ENCODE measurements at regions not wholly inside any gene's neighbourhood (a gene's known extent, or its start where the extent isn't known, plus 50 kb on each side); places are given as distances from the start of the nearest gene placed in this dataset.

GRCh38 chr18:22024924-22025323 is 144.5 kb upstream of the GATA6 start:
- Histone ChIP-seq H3K4me3 (no peak overlapping the region), H3K4me1 (no peaks in the 10 kb centered on the region), H3K27ac (no peak overlapping the region), H3K27me3 (no peaks in the 10 kb centered on the region), H3K36me3 (no peaks in the 10 kb centered on the region), H3K9me3 (no peaks in the 10 kb centered on the region)
- TF ChIP-seq POLR2AphosphoS5 (IDR thresholded peaks at IDR 0.05): no peak
- no peak for TF ChIP-seq EP300 (IDR thresholded peaks at IDR 0.05)
- TF ChIP-seq POLR2A (IDR thresholded peaks at IDR 0.05): no peak
- TF ChIP-seq CTCF (IDR thresholded peaks at IDR 0.05): no peak
- no peak for DNase-seq
- WGBS, 2 donors: 94 to 95% methylated on average over 3 of the region's 3 CpGs
- intact Hi-C loops (cut with DNase I): no loop called here

GRCh38 chr18:22026362-22026761 is 143.0 kb upstream of the GATA6 start:
- Histone ChIP-seq H3K27ac (no peak overlapping the region), H3K4me1 (no peaks in the 10 kb centered on the region), H3K4me3 (no peak overlapping the region), H3K36me3 (no peaks in the 10 kb centered on the region), H3K9me3 (no peaks in the 10 kb centered on the region), H3K27me3 (no peaks in the 10 kb centered on the region)
- 92 to 93% methylated on average over 9 of the region's 9 CpGs for WGBS, 2 donors
- TF ChIP-seq CTCF (IDR thresholded peaks at IDR 0.05): no peak
- TF ChIP-seq POLR2A (IDR thresholded peaks at IDR 0.05): no peak
- TF ChIP-seq EP300 (IDR thresholded peaks at IDR 0.05): no peak
- no peak for TF ChIP-seq POLR2AphosphoS5 (IDR thresholded peaks at IDR 0.05)
- intact Hi-C loops (cut with DNase I): no loop called here
- DNase-seq: no peak

GRCh38 chr18:22026889-22027288 is 142.5 kb upstream of the GATA6 start:
- H3K27ac ChIP-seq: no peak overlapping the region
- no peak overlapping the region for H3K4me3 ChIP-seq
- no peaks in the 10 kb centered on the region for H3K9me3 ChIP-seq
- TF ChIP-seq CTCF (IDR thresholded peaks at IDR 0.05): no peak
- TF ChIP-seq EP300 (IDR thresholded peaks at IDR 0.05): no peak
- no peak for TF ChIP-seq POLR2AphosphoS5 (IDR thresholded peaks at IDR 0.05)
- TF ChIP-seq POLR2A (IDR thresholded peaks at IDR 0.05): no peak
- H3K4me1 ChIP-seq: no peaks in the 10 kb centered on the region
- H3K27me3 ChIP-seq: no peaks in the 10 kb centered on the region
- DNase-seq: no peak
- H3K36me3 ChIP-seq: no peaks in the 10 kb centered on the region
- WGBS, 2 donors: 76 to 77% methylated on average over 6 of the region's 6 CpGs
- intact Hi-C loops (cut with DNase I): no loop called here

- H3K36me3 ChIP-seq: no peaks in the 10 kb centered on the region
- DNase-seq: no peak
- no peak for TF ChIP-seq POLR2AphosphoS5 (IDR thresholded peaks at IDR 0.05)
- no peak for TF ChIP-seq EP300 (IDR thresholded peaks at IDR 0.05)
- no peak for TF ChIP-seq CTCF (IDR thresholded peaks at IDR 0.05)
- intact Hi-C loops (cut with DNase I): no loop called here
- H3K27ac ChIP-seq: no peak overlapping the region
- no peaks in the 10 kb centered on the region for H3K9me3 ChIP-seq
- no peaks in the 10 kb centered on the region for H3K4me1 ChIP-seq
- H3K27me3 ChIP-seq: no peaks in the 10 kb centered on the region
- H3K4me3 ChIP-seq: no peak overlapping the region
- WGBS, 2 donors: 48 to 71% methylated on average over 6 of the region's 6 CpGs
Observed at GRCh38 chr18:22031611-22032010, 137.8 kb upstream of the GATA6 start.

GRCh38 chr18:22032392-22032961 is 136.9 kb upstream of the GATA6 start:
- no peaks in the 10 kb centered on the region for H3K4me1 ChIP-seq
- H3K4me3 ChIP-seq: no peak overlapping the region
- H3K36me3 ChIP-seq: no peaks in the 10 kb centered on the region
- DNase-seq: no peak
- 36 to 69% methylated on average over 4 of the region's 4 CpGs for WGBS, 2 donors
- no peaks in the 10 kb centered on the region for H3K9me3 ChIP-seq
- intact Hi-C loops (cut with DNase I): no loop called here
- H3K27ac ChIP-seq: no peak overlapping the region
- no peak for TF ChIP-seq CTCF (IDR thresholded peaks at IDR 0.05)
- no peaks in the 10 kb centered on the region for H3K27me3 ChIP-seq
